ENCODE measurements at regions not wholly inside any gene's neighbourhood (a gene's known extent, or its start where the extent isn't known, plus 50 kb on each side); places are given as distances from the start of the nearest gene placed in this dataset.

GRCh38 chr6:156065849-156066248 lies 610.2 kb upstream of the NOX3 start:
- POLR2A ChIA-PET (ENCODE audit: low non-redundant PET) = no interaction called here
- CTCF ChIA-PET = no interaction called here
- no peak for TF ChIP-seq CTCF (conservative IDR thresholded peaks at IDR 0.05; ENCODE audit: low read depth)

GRCh38 chr6:156062091-156062563 lies 606.5 kb upstream of the NOX3 start:
- TF ChIP-seq CTCF (conservative IDR thresholded peaks at IDR 0.05; ENCODE audit: low read depth) = no peak
- ChIA-PET POLR2A (ENCODE audit: low non-redundant PET) (no interaction called here), CTCF (no interaction called here)
- no peak overlapping the region for H3K27ac ChIP-seq
- DNase-seq (ENCODE audit: low spot score) = no peak

More at GRCh38 chr6:156065849-156066248, 610.2 kb upstream of the NOX3 start:
- no peak for DNase-seq (ENCODE audit: low spot score)
- no peak overlapping the region for H3K27ac ChIP-seq

GRCh38 chr6:156061465-156061864 lies 605.8 kb upstream of the NOX3 start:
- no peak for DNase-seq (ENCODE audit: low spot score)
- H3K27ac ChIP-seq = no peak overlapping the region
- no peak for TF ChIP-seq CTCF (conservative IDR thresholded peaks at IDR 0.05; ENCODE audit: low read depth)
- ChIA-PET CTCF (no interaction called here), POLR2A (ENCODE audit: low non-redundant PET) (no interaction called here)

- POLR2A ChIA-PET (ENCODE audit: low non-redundant PET) = no interaction called here
- H3K27ac ChIP-seq = no peak overlapping the region
- TF ChIP-seq CTCF (conservative IDR thresholded peaks at IDR 0.05; ENCODE audit: low read depth) = no peak
- no peak for DNase-seq (ENCODE audit: low spot score)
- CTCF ChIA-PET = no interaction called here
Measured at GRCh38 chr6:156060013-156060412, 604.4 kb upstream of the NOX3 start.

- no peak overlapping the region for H3K27ac ChIP-seq
- ChIA-PET CTCF (no interaction called here), POLR2A (ENCODE audit: low non-redundant PET) (no interaction called here)
- TF ChIP-seq CTCF (conservative IDR thresholded peaks at IDR 0.05; ENCODE audit: low read depth) = no peak
- no peak for DNase-seq (ENCODE audit: low spot score)
Measured at GRCh38 chr6:156058356-156058755, 602.7 kb upstream of the NOX3 start.

- POLR2A ChIA-PET (ENCODE audit: low non-redundant PET) = no interaction called here
- CTCF ChIA-PET = no interaction called here
- no peak for TF ChIP-seq CTCF (conservative IDR thresholded peaks at IDR 0.05; ENCODE audit: low read depth)
- DNase-seq (ENCODE audit: low spot score) = no peak
- no peak overlapping the region for H3K27ac ChIP-seq
Measured at GRCh38 chr6:156057869-156058268, 602.2 kb upstream of the NOX3 start.

GRCh38 chr6:156056085-156056484 lies 600.4 kb upstream of the NOX3 start:
- ChIA-PET CTCF (no interaction called here), POLR2A (ENCODE audit: low non-redundant PET) (no interaction called here)
- no peak for TF ChIP-seq CTCF (conservative IDR thresholded peaks at IDR 0.05; ENCODE audit: low read depth)
- H3K27ac ChIP-seq = no peak overlapping the region
- DNase-seq (ENCODE audit: low spot score) = no peak

Data from RWPE1 (cell line).